Neural progenitor cell (in vitro differentiated cells): ENCODE measurements at regions not wholly inside any gene's neighbourhood (a gene's known extent, or its start where the extent isn't known, plus 50 kb on each side); places are given as distances from the start of the nearest gene placed in this dataset.

Source experiments
- CTCF ChIP-seq: fragments of 200-600 bp; sonication (generic); IDR thresholded peaks from 2 replicates; pipeline ENCODE4 v1.5.1; 2017; ENCODE audit warnings: antibody characterized with exemption, mild to moderate bottlenecking
- EZH2 ChIP-seq: fragments of 200-600 bp; sonication (generic); IDR thresholded peaks from 2 replicates; pipeline ENCODE4 v1.6.1; 2017; ENCODE audit warnings: antibody characterized with exemption, mild to moderate bottlenecking, moderate library complexity
- EZH2phosphoT487 ChIP-seq: fragments of 200-600 bp; sonication (generic); IDR thresholded peaks from 2 replicates; pipeline ENCODE4 v1.6.1; 2017; ENCODE audit warnings: antibody characterized with exemption

- no peak for TF ChIP-seq CTCF
- no peak for TF ChIP-seq EZH2phosphoT487
- TF ChIP-seq EZH2, result no peak
These were observed 96.5 kb upstream of the AHI1 start for GRCh38 chr6:135594000-135594399.
